H1 (cell line): ENCODE measurements at regions not wholly inside any gene's neighbourhood (a gene's known extent, or its start where the extent isn't known, plus 50 kb on each side); places are given as distances from the start of the nearest gene placed in this dataset.

ENCODE experiments used
- TF ChIP-seq, protein P1 (sequence below): fragments of 300-600 bp; sonication (generic); IDR thresholded peaks from 2 replicates; pipeline ENCODE4 v1.7.1; 2012; ENCODE audit warnings: low read length, moderate library complexity, mild to moderate bottlenecking, inconsistent platforms; ENCODE audit not compliant: insufficient replicate concordance

GRCh38 chr10:129410688-129411392, 56.2 kb upstream of the MGMT start (continued):
- TF ChIP-seq, protein P1, sequence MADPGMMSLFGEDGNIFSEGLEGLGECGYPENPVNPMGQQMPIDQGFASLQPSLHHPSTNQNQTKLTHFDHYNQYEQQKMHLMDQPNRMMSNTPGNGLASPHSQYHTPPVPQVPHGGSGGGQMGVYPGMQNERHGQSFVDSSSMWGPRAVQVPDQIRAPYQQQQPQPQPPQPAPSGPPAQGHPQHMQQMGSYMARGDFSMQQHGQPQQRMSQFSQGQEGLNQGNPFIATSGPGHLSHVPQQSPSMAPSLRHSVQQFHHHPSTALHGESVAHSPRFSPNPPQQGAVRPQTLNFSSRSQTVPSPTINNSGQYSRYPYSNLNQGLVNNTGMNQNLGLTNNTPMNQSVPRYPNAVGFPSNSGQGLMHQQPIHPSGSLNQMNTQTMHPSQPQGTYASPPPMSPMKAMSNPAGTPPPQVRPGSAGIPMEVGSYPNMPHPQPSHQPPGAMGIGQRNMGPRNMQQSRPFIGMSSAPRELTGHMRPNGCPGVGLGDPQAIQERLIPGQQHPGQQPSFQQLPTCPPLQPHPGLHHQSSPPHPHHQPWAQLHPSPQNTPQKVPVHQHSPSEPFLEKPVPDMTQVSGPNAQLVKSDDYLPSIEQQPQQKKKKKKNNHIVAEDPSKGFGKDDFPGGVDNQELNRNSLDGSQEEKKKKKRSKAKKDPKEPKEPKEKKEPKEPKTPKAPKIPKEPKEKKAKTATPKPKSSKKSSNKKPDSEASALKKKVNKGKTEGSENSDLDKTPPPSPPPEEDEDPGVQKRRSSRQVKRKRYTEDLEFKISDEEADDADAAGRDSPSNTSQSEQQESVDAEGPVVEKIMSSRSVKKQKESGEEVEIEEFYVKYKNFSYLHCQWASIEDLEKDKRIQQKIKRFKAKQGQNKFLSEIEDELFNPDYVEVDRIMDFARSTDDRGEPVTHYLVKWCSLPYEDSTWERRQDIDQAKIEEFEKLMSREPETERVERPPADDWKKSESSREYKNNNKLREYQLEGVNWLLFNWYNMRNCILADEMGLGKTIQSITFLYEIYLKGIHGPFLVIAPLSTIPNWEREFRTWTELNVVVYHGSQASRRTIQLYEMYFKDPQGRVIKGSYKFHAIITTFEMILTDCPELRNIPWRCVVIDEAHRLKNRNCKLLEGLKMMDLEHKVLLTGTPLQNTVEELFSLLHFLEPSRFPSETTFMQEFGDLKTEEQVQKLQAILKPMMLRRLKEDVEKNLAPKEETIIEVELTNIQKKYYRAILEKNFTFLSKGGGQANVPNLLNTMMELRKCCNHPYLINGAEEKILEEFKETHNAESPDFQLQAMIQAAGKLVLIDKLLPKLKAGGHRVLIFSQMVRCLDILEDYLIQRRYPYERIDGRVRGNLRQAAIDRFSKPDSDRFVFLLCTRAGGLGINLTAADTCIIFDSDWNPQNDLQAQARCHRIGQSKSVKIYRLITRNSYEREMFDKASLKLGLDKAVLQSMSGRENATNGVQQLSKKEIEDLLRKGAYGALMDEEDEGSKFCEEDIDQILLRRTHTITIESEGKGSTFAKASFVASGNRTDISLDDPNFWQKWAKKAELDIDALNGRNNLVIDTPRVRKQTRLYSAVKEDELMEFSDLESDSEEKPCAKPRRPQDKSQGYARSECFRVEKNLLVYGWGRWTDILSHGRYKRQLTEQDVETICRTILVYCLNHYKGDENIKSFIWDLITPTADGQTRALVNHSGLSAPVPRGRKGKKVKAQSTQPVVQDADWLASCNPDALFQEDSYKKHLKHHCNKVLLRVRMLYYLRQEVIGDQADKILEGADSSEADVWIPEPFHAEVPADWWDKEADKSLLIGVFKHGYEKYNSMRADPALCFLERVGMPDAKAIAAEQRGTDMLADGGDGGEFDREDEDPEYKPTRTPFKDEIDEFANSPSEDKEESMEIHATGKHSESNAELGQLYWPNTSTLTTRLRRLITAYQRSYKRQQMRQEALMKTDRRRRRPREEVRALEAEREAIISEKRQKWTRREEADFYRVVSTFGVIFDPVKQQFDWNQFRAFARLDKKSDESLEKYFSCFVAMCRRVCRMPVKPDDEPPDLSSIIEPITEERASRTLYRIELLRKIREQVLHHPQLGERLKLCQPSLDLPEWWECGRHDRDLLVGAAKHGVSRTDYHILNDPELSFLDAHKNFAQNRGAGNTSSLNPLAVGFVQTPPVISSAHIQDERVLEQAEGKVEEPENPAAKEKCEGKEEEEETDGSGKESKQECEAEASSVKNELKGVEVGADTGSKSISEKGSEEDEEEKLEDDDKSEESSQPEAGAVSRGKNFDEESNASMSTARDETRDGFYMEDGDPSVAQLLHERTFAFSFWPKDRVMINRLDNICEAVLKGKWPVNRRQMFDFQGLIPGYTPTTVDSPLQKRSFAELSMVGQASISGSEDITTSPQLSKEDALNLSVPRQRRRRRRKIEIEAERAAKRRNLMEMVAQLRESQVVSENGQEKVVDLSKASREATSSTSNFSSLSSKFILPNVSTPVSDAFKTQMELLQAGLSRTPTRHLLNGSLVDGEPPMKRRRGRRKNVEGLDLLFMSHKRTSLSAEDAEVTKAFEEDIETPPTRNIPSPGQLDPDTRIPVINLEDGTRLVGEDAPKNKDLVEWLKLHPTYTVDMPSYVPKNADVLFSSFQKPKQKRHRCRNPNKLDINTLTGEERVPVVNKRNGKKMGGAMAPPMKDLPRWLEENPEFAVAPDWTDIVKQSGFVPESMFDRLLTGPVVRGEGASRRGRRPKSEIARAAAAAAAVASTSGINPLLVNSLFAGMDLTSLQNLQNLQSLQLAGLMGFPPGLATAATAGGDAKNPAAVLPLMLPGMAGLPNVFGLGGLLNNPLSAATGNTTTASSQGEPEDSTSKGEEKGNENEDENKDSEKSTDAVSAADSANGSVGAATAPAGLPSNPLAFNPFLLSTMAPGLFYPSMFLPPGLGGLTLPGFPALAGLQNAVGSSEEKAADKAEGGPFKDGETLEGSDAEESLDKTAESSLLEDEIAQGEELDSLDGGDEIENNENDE = no peak
